ENCODE measurements at regions not wholly inside any gene's neighbourhood (a gene's known extent, or its start where the extent isn't known, plus 50 kb on each side); places are given as distances from the start of the nearest gene placed in this dataset.

- H3K36me3 ChIP-seq (ENCODE audit: control insufficient read depth in 2 of 2, extremely low read depth in 1 of 2, insufficient read depth in 2 of 2, low read length in 2 of 2) = no peaks in the 10 kb centered on the region
- H3K27ac ChIP-seq (ENCODE audit: insufficient read depth, low read depth, low read length) = no peak overlapping the region
- POLR2A ChIA-PET = no interaction called here
- intact Hi-C loops (cut with micrococcal nuclease) = no loop called here
- no peaks in the 10 kb centered on the region for H4K20me1 ChIP-seq (replicated peaks; ENCODE audit: control insufficient read depth, extremely low read depth, insufficient read depth, low read length)
- no peaks in the 10 kb centered on the region for H3K9me3 ChIP-seq (replicated peaks; ENCODE audit: control insufficient read depth, insufficient read depth, low read length)
- no TSS peak for BruUV-seq (replicated peaks)
- H3K9me1 ChIP-seq (replicated peaks; ENCODE audit: control insufficient read depth, extremely low read depth, insufficient read depth, low read length) = no peaks in the 10 kb centered on the region
- H3K79me2 ChIP-seq (ENCODE audit: control insufficient read depth, insufficient read depth, low read length) = no peaks in the 10 kb centered on the region
- no peaks in the 10 kb centered on the region for H3K27me3 ChIP-seq (ENCODE audit: control insufficient read depth in 2 of 2, insufficient read depth in 2 of 2, low read length in 2 of 2)
- CTCF ChIA-PET = no interaction called here
- TF ChIP-seq POLR2A (IDR thresholded peaks at IDR 0.05; ENCODE audit: low read depth, low read length) (no peak), MAX (IDR thresholded peaks at IDR 0.05; ENCODE audit: insufficient read depth, insufficient read length) (no peak), EZH2 (IDR thresholded peaks at IDR 0.05; ENCODE audit: borderline replicate concordance, low read depth, low read length, severe bottlenecking) (no peak), FOS (IDR thresholded peaks at IDR 0.05; ENCODE audit: borderline replicate concordance, insufficient read depth, low read length) (no peak), MYC (IDR thresholded peaks at IDR 0.05; ENCODE audit: low read depth, low read length) (no peak), JUN (IDR thresholded peaks at IDR 0.05; ENCODE audit: borderline replicate concordance, insufficient read depth, insufficient read length, low read depth) (no peak), CTCF (IDR thresholded peaks at IDR 0.05; ENCODE audit: extremely low read depth in 1 of 2, insufficient read depth in 1 of 2, low read depth in 1 of 2, low read length in 2 of 2) (no peak), GATA2 (IDR thresholded peaks at IDR 0.05; ENCODE audit: insufficient read depth, insufficient read length, low read depth, low read length) (no peak), POLR2AphosphoS5 (IDR thresholded peaks at IDR 0.05; ENCODE audit: insufficient read depth, low read depth, low read length) (no peak)
- FAIRE-seq (no peak), DNase-seq (ENCODE audit: low read depth, low spot score) (no peak)
- dilution Hi-C loops (cut with MboI; ENCODE audit: extremely low pct_ligation_motif_present, low sequenced_read_pairs) = no loop called here
- H3K9ac ChIP-seq (replicated peaks; ENCODE audit: extremely low read depth, insufficient read depth, low read length) = no peak overlapping the region
- H3K4me3 ChIP-seq (replicated peaks in 1 of 3; ENCODE audit: insufficient read depth in 1 of 3, low read depth in 1 of 3, low read length in 3 of 3) = no peak overlapping the region
- H3K4me2 ChIP-seq (ENCODE audit: insufficient read depth, low read length) = no peak overlapping the region
- no peaks in the 10 kb centered on the region for H3K4me1 ChIP-seq (ENCODE audit: control insufficient read depth, extremely low read depth, insufficient read depth, low read length)
- no peak overlapping the region for H2AFZ ChIP-seq (ENCODE audit: low read depth, low read length)
These were observed 169.7 kb upstream of the IRX6 start for GRCh38 chr16:55154262-55154661.

Data from endothelial cell of umbilical vein (primary cell).